HepG2 (cell line): ENCODE measurements at regions not wholly inside any gene's neighbourhood (a gene's known extent, or its start where the extent isn't known, plus 50 kb on each side); places are given as distances from the start of the nearest gene placed in this dataset.

ENCODE experiments used
- ATAC-seq: fragments of 200-7000 bp; cut with Tn5 transposase; 3 replicates; pipeline ENCODE4 v1.9.1; 2020; ENCODE audit warnings: mild to moderate bottlenecking, moderate library complexity
- BruUV-seq: library from RNA; stranded (reverse); fragments of 400-500 nt; replicated peaks from 2 replicates; lab custom pipeline; 2021; lab: Mats Ljungman, UMichigan
- CTCF ChIA-PET: fragments of 300-600 bp; formaldehyde crosslinking; extraction: SDS; loops from one replicate; lab custom pipeline; 2021; ENCODE audit warnings: low total read pairs, inconsistent platforms, low intra/inter-chr PET ratio; lab: Yijun Ruan, JAX
- POLR2A ChIA-PET: fragments of 350-600 bp; sonication (Branson Sonifier 250); formaldehyde crosslinking; loops from one replicate; lab custom pipeline; 2020; ENCODE audit warnings: antibody characterized with exemption, inconsistent platforms; lab: Yijun Ruan, JAX
- DNase-seq: peaks from one replicate; pipeline ENCODE4 v3.0.0-alpha.2; 2015; ENCODE audit warnings: low spot score
- FAIRE-seq: peaks from 3 replicates; lab custom pipeline; 2011; peaks lifted over from hg19 to GRCh38; lab: Jason Lieb, UNC
- H2AFZ ChIP-seq: one replicate; pipeline ENCODE4 v1.6.1; 2011; ENCODE audit warnings: low read length, inconsistent platforms
- H3K27ac ChIP-seq: fragments of 300-600 bp; 3 replicates; pipeline ENCODE4 v1.8.0; 2011; ENCODE audit warnings: mixed run types, mild to moderate bottlenecking, mixed read lengths, low read length, inconsistent platforms; ENCODE audit not compliant: insufficient read depth; ENCODE audit errors: extremely low read length
- H3K27me3 ChIP-seq, 2 experiments: fragments of 200-600 bp in 1 of 2; 2 replicates in 1 of 2; 3 replicates in 1 of 2; pipeline versions ENCODE4 v1.6.0 to v1.8.0; 2011; ENCODE audit warnings: low read length in 2 of 2, mild to moderate bottlenecking in 2 of 2, moderate library complexity in 2 of 2, inconsistent platforms in 1 of 2; ENCODE audit not compliant: insufficient read depth in 2 of 2, control insufficient read depth in 1 of 2
- H3K36me3 ChIP-seq, 2 experiments: fragments of 200-600 bp in 1 of 2; replicated peaks in 1 of 2; 2 replicates in 1 of 2; 3 replicates in 1 of 2; pipeline versions ENCODE4 v1.5.1 to v1.8.0; 2011; ENCODE audit warnings: low read length in 2 of 2, inconsistent platforms in 1 of 2; ENCODE audit not compliant: insufficient read depth in 2 of 2, control insufficient read depth in 1 of 2
- H3K4me1 ChIP-seq: 2 replicates; pipeline ENCODE4 v1.5.1; 2012; ENCODE audit warnings: low read length, inconsistent platforms; ENCODE audit not compliant: insufficient read depth
- H3K4me2 ChIP-seq: 2 replicates; pipeline ENCODE4 v1.6.0; 2011; ENCODE audit warnings: low read depth, low read length, inconsistent platforms
- H3K4me3 ChIP-seq, 3 experiments: fragments of 200-600 bp in 1 of 3; sonication (generic), shearing (Covaris generic) in 1 of 3; replicated peaks in 1 of 3; 2 replicates each; pipeline ENCODE4 v1.5.1; 2011 to 2016; ENCODE audit warnings: low read length in 3 of 3, inconsistent platforms in 2 of 3, low read depth in 2 of 3, mild to moderate bottlenecking in 2 of 3, control low read depth in 1 of 3, mixed read lengths in 1 of 3; ENCODE audit not compliant: insufficient read depth in 1 of 3
- H3K79me2 ChIP-seq: one replicate; pipeline ENCODE4 v1.6.1; 2011; ENCODE audit warnings: low read length, inconsistent platforms; ENCODE audit not compliant: insufficient read depth
- H3K9ac ChIP-seq: 2 replicates; pipeline ENCODE4 v1.6.0; 2011; ENCODE audit warnings: mild to moderate bottlenecking, low read depth, low read length, inconsistent platforms; ENCODE audit not compliant: insufficient read depth
- H3K9me3 ChIP-seq: 2 replicates; pipeline ENCODE4 v1.5.1; 2012; ENCODE audit warnings: mild to moderate bottlenecking, low read length
- H4K20me1 ChIP-seq: 2 replicates; pipeline ENCODE4 v1.6.0; 2011; ENCODE audit warnings: inconsistent platforms, mild to moderate bottlenecking, low read length, moderate library complexity; ENCODE audit not compliant: insufficient read depth
- BCL6 ChIP-seq: IDR thresholded peaks from 2 replicates; pipeline ENCODE4 v1.6.1; 2016; ENCODE audit warnings: missing genetic modification reagents, missing compliant biosample characterization
- CBX2 ChIP-seq, 2 experiments: fragments of 200-600 bp in 1 of 2; sonication (generic); formaldehyde crosslinking in 1 of 2; IDR thresholded peaks; 2 replicates each; pipeline versions ENCODE4 v1.7.0 to v1.8.1; 2018 to 2022; ENCODE audit warnings: low read depth in 2 of 2, low read length in 1 of 2, mild to moderate bottlenecking in 1 of 2, missing genetic modification reagents in 1 of 2
- NR0B2 ChIP-seq: sonication (generic); formaldehyde crosslinking; IDR thresholded peaks from 2 replicates; pipeline ENCODE4 v1.4.0; 2020; ENCODE audit warnings: mild to moderate bottlenecking, missing genetic modification reagents
- PAF1 ChIP-seq: IDR thresholded peaks from 2 replicates; pipeline ENCODE4 v1.6.1; 2016; ENCODE audit warnings: missing genetic modification reagents, missing compliant biosample characterization
- U2AF1 ChIP-seq: fragments of 200-400 bp; formaldehyde crosslinking; optimal IDR thresholded peaks from 2 replicates; pipeline ENCODE3; 2017; ENCODE audit warnings: mild to moderate bottlenecking, low read depth, low read length
- ZMYM4 ChIP-seq: sonication (generic); formaldehyde crosslinking; IDR thresholded peaks from 2 replicates; pipeline ENCODE4 v1.8.1; 2023; ENCODE audit warnings: mild to moderate bottlenecking, missing genetic modification reagents
- WGBS: methylation state at CpG from one replicate; pipeline ENCODE4 v1.1.6; 2017; ENCODE audit warnings: low lambda C conversion rate; 5-methylcytosine and 5-hydroxymethylcytosine counted together
- in situ Hi-C: cut with HindIII; loops from 2 replicates; pipeline ENCODE4 v1.10.0; 2017; ENCODE audit warnings: low pct_unique_long_range_greater_than_20kb; ENCODE audit not compliant: extremely low pct_ligation_motif_present
- intact Hi-C: fragments of 100-400 bp; cut with micrococcal nuclease; formaldehyde crosslinking; loops from one replicate; pipeline ENCODE4 v1.10.0; 2022; ENCODE audit not compliant: unreplicated experiment
- TF ChIP-seq, protein P1 (sequence below): sonication (generic); formaldehyde crosslinking; conservative IDR thresholded peaks from 2 replicates; pipeline ENCODE4 v1.5.0; 2020; ENCODE audit warnings: missing genetic modification reagents

GRCh38 chr5:133681896-133682295 is 69.6 kb upstream of the FSTL4 start (continued):
- TF ChIP-seq NR0B2 (CRISPR knock-in tag) (no peak), PAF1 (CRISPR knock-in tag) (no peak)
- TF ChIP-seq, protein P1, sequence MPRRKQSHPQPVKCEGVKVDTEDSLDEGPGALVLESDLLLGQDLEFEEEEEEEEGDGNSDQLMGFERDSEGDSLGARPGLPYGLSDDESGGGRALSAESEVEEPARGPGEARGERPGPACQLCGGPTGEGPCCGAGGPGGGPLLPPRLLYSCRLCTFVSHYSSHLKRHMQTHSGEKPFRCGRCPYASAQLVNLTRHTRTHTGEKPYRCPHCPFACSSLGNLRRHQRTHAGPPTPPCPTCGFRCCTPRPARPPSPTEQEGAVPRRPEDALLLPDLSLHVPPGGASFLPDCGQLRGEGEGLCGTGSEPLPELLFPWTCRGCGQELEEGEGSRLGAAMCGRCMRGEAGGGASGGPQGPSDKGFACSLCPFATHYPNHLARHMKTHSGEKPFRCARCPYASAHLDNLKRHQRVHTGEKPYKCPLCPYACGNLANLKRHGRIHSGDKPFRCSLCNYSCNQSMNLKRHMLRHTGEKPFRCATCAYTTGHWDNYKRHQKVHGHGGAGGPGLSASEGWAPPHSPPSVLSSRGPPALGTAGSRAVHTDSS (CRISPR knock-in tag) = no peak

DNA sequence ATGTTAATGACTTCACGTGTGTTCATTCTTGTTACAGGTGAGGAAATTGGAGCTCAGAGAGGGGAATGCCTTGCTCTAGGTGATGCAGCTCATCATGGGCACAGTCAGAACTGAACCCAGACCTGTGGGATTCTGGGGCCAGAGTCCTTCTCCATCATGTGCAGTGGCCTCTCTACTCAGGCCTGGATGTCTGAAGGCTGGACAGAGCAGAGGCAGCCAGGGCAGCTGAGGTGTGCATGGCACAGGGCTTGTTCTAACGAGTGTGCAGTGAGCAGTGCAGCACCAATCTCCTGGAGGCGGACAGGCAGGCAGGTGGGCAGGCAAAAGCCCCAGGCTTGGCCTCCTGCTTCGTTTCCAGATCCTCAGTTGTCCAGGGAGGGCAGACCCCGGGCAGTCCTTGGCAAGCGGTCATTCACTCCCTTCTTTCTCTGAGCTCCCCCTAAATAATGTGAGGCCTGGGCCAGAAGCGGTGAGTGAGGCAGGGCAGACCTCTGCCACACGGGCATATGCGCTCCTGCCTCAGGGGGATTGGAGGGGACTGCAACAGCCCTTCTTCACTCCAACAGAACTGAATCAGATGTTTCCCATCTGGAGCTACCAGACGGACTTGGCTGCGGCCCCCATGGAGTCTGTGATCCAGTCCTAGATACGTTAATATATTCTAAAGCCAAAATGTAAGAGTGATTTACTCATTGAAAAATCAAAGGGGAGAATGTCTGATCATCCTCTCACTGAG is 68.7 kb upstream of the FSTL4 start:
- H4K20me1 ChIP-seq = no peaks in the 10 kb centered on the region
- TF ChIP-seq ZMYM4 (CRISPR knock-in tag) (no peak), CBX2 (IDR thresholded peaks at IDR 0.05; ENCODE audit: low read depth, low read length) (no peak), CBX2 (CRISPR knock-in tag; IDR thresholded peaks at IDR 0.05; ENCODE audit: low read depth) (no peak), U2AF1 (no peak), BCL6 (CRISPR knock-in tag) (no peak)
- H2AFZ ChIP-seq = no peak overlapping the region
- DNase-seq = no peak
- intact Hi-C loops = no loop called here
- no peaks in the 10 kb centered on the region for H3K9me3 ChIP-seq
- H3K4me3 ChIP-seq = no peak overlapping the region
- no TSS peak for BruUV-seq
- no peak overlapping the region for H3K27ac ChIP-seq
- H3K4me2 ChIP-seq = no peak overlapping the region
- no peak for FAIRE-seq
- POLR2A ChIA-PET = no interaction called here
- no peak overlapping the region for H3K9ac ChIP-seq
- CTCF ChIA-PET = no interaction called here
- no peaks in the 10 kb centered on the region for H3K79me2 ChIP-seq
- 0% methylated on average over 7 of the region's 12 CpGs for WGBS
- peaks cover 1 to 41% of the 10 kb centered on the region in 2 experiments; a peak in 3 of 5 replicates for H3K27me3 ChIP-seq
- in situ Hi-C loops = no loop called here
- H3K36me3 ChIP-seq = no peaks in the 10 kb centered on the region
- H3K4me1 ChIP-seq = no peaks in the 10 kb centered on the region
- no peak for ATAC-seq
